ENCODE measurements at regions not wholly inside any gene's neighbourhood (a gene's known extent, or its start where the extent isn't known, plus 50 kb on each side); places are given as distances from the start of the nearest gene placed in this dataset.

- Histone ChIP-seq H2BK20ac (ENCODE audit: low read length) (no peak overlapping the region), H3K23me2 (ENCODE audit: low read depth, low read length) (no peaks in the 10 kb centered on the region), H3K56ac (replicated peaks; ENCODE audit: insufficient read length, low read depth, low read length) (no peak overlapping the region), H3K36me3 (ENCODE audit: control insufficient read depth in 2 of 4, insufficient read depth in 4 of 4, low read length in 3 of 4) (no peaks in the 10 kb centered on the region), H4K5ac (ENCODE audit: insufficient read length, low read depth, low read length) (no peak overlapping the region), H4K8ac (ENCODE audit: extremely low read depth, insufficient read depth, low read length) (no peak overlapping the region), H2BK120ac (replicated peaks; ENCODE audit: low read depth, low read length) (no peak overlapping the region), H3K18ac (ENCODE audit: extremely low read depth, low read length) (no peak overlapping the region), H2BK5ac (ENCODE audit: low read depth, low read length) (no peak overlapping the region), H3K79me1 (ENCODE audit: low read depth, low read length) (no peaks in the 10 kb centered on the region), H3K23ac (ENCODE audit: insufficient read length) (no peak overlapping the region), H3K27me3 (replicated peaks in 1 of 4; ENCODE audit: control insufficient read depth in 3 of 4, extremely low read depth in 1 of 4, insufficient read depth in 3 of 4, low read length in 3 of 4) (no peaks in the 10 kb centered on the region), H2BK15ac (ENCODE audit: low read length) (no peak overlapping the region), H3K4ac (replicated peaks; ENCODE audit: insufficient read length, low read depth, low read length) (no peak overlapping the region), H4K20me1 (replicated peaks in 1 of 2; ENCODE audit: control insufficient read depth in 1 of 2, insufficient read depth in 2 of 2, low read length in 2 of 2) (no peaks in the 10 kb centered on the region), H3K14ac (ENCODE audit: insufficient read length) (no peak overlapping the region), H2BK12ac (ENCODE audit: low read depth, low read length) (no peak overlapping the region), H2AFZ (ENCODE audit: low read length) (no peak overlapping the region), H3K4me2 (ENCODE audit: insufficient read depth in 1 of 2, low read depth in 2 of 2, low read length in 2 of 2) (no peak overlapping the region), H3K9ac (replicated peaks in 1 of 4; ENCODE audit: extremely low read depth in 1 of 4, low read depth in 3 of 4, low read length in 3 of 4) (no peak overlapping the region), H3K79me2 (ENCODE audit: control insufficient read depth in 1 of 2, insufficient read depth in 2 of 2, low read length in 2 of 2) (no peaks in the 10 kb centered on the region), H2AK5ac (ENCODE audit: low read depth, low read length) (no peak overlapping the region), H4K91ac (replicated peaks; ENCODE audit: insufficient read length, low read length) (no peak overlapping the region), H3K9me3 (ENCODE audit: insufficient read depth in 2 of 2, low read depth in 1 of 2, low read length in 1 of 2) (no peaks in the 10 kb centered on the region), H3K4me3 (ENCODE audit: extremely low read depth in 1 of 4, insufficient read depth in 2 of 4, low read depth in 3 of 4, low read length in 4 of 4) (no peak overlapping the region), H3K27ac (ENCODE audit: low read depth, low read length) (no peak overlapping the region), H3K4me1 (replicated peaks in 1 of 4; ENCODE audit: control insufficient read depth in 3 of 4, insufficient read depth in 4 of 4, low read length in 3 of 4) (no peaks in the 10 kb centered on the region)
- POLR2A ChIA-PET (ENCODE audit: partially characterized antibody), result interaction anchor here (0.7 kb wide), 1 partner anchor 37 kb away, joined by 3 read pairs; no protein-coding TSS in a partner anchor
- no peak for FAIRE-seq
- 89% methylated on average over 3 of the region's 3 CpGs; no CpG with 5 or more reads in 1 of the 2 experiments for WGBS, 2 experiments (ENCODE audit: extremely low coverage in 1 of 2, insufficient coverage in 1 of 2, insufficient read length in 1 of 2, insufficient replicate concordance in 2 of 2, low coverage in 1 of 2, low lambda C conversion rate in 2 of 2, missing lambda C conversion rate in 1 of 2)
- no peak for DNase-seq (ENCODE audit: low read depth in 1 of 2, low spot score in 2 of 2)
- no peak for TF ChIP-seq BCL11A (IDR thresholded peaks at IDR 0.05; ENCODE audit: low read depth in 2 of 2, low read length in 2 of 2)
- CTCF ChIA-PET (ENCODE audit: partially characterized antibody), result interaction anchor here (0.5 kb wide), 1 partner anchor 41 kb away, joined by 4 read pairs; no protein-coding TSS in a partner anchor
Observed at GRCh38 chr7:115136796-115137443, 215.0 kb downstream of the MDFIC start.
